KMS-11 (cell line): ENCODE measurements at regions not wholly inside any gene's neighbourhood (a gene's known extent, or its start where the extent isn't known, plus 50 kb on each side); places are given as distances from the start of the nearest gene placed in this dataset.

Experiments
- H2AFZ ChIP-seq: fragments of 200-600 bp; sonication (generic); 2 replicates; pipeline ENCODE4 v1.6.1; 2016; ENCODE audit warnings: antibody characterized with exemption, mixed run types, low read depth
- H3K27ac ChIP-seq: fragments of 200-600 bp; sonication (generic); 2 replicates; pipeline ENCODE4 v1.6.1; 2016; ENCODE audit warnings: mild to moderate bottlenecking, mixed run types
- H3K27me3 ChIP-seq: fragments of 200-600 bp; sonication (generic); 2 replicates; pipeline ENCODE4 v1.6.1; 2017; ENCODE audit warnings: mild to moderate bottlenecking, low read depth, mixed run types, moderate library complexity; ENCODE audit not compliant: insufficient read depth
- H3K36me3 ChIP-seq: fragments of 200-600 bp; sonication (generic); 2 replicates; pipeline ENCODE4 v1.6.1; 2017; ENCODE audit warnings: mild to moderate bottlenecking, mixed run types; ENCODE audit not compliant: insufficient read depth
- H3K4me1 ChIP-seq: fragments of 200-600 bp; sonication (generic); 2 replicates; pipeline ENCODE4 v1.6.1; 2016; ENCODE audit warnings: mild to moderate bottlenecking, low read depth, mixed run types; ENCODE audit not compliant: poor library complexity, severe bottlenecking
- H3K4me2 ChIP-seq: fragments of 200-600 bp; sonication (generic); 2 replicates; pipeline ENCODE4 v1.7.0; 2016; ENCODE audit warnings: mild to moderate bottlenecking, mixed run types
- H3K4me3 ChIP-seq: fragments of 200-600 bp; sonication (generic); IDR thresholded peaks from 2 replicates; pipeline ENCODE4 v1.6.1; 2017; ENCODE audit warnings: low read depth, low read length, mixed read lengths; ENCODE audit not compliant: insufficient read depth
- H3K79me2 ChIP-seq: fragments of 200-600 bp; sonication (generic); 2 replicates; pipeline ENCODE4 v1.6.1; 2016; ENCODE audit warnings: low read depth, mixed run types; ENCODE audit not compliant: insufficient read depth
- H3K9ac ChIP-seq: fragments of 200-600 bp; sonication (generic); 2 replicates; pipeline ENCODE4 v1.6.1; 2016; ENCODE audit warnings: mild to moderate bottlenecking, mixed run types
- H4K20me1 ChIP-seq: fragments of 200-600 bp; sonication (generic); 2 replicates; pipeline ENCODE4 v1.6.1; 2016; ENCODE audit warnings: mild to moderate bottlenecking, mixed run types; ENCODE audit not compliant: insufficient read depth
- TF ChIP-seq, protein P1 (sequence below): fragments of 200-600 bp; sonication (generic); conservative IDR thresholded peaks from 2 replicates; pipeline ENCODE4 v1.6.1; 2017; ENCODE audit warnings: low read depth, mild to moderate bottlenecking, antibody characterized with exemption, low read length, moderate library complexity, mixed read lengths

GRCh38 chr11:97143463-97143862, 753.6 kb downstream of the JRKL start:
- H4K20me1 ChIP-seq: no peaks in the 10 kb centered on the region
- H3K27ac ChIP-seq: no peak overlapping the region
- H3K27me3 ChIP-seq: no peaks in the 10 kb centered on the region
- H3K4me2 ChIP-seq: no peak overlapping the region
- H3K4me3 ChIP-seq: no peak overlapping the region
- no peaks in the 10 kb centered on the region for H3K4me1 ChIP-seq
- no peaks in the 10 kb centered on the region for H3K79me2 ChIP-seq
- no peak overlapping the region for H3K9ac ChIP-seq
- H3K36me3 ChIP-seq: no peaks in the 10 kb centered on the region
- TF ChIP-seq, protein P1, sequence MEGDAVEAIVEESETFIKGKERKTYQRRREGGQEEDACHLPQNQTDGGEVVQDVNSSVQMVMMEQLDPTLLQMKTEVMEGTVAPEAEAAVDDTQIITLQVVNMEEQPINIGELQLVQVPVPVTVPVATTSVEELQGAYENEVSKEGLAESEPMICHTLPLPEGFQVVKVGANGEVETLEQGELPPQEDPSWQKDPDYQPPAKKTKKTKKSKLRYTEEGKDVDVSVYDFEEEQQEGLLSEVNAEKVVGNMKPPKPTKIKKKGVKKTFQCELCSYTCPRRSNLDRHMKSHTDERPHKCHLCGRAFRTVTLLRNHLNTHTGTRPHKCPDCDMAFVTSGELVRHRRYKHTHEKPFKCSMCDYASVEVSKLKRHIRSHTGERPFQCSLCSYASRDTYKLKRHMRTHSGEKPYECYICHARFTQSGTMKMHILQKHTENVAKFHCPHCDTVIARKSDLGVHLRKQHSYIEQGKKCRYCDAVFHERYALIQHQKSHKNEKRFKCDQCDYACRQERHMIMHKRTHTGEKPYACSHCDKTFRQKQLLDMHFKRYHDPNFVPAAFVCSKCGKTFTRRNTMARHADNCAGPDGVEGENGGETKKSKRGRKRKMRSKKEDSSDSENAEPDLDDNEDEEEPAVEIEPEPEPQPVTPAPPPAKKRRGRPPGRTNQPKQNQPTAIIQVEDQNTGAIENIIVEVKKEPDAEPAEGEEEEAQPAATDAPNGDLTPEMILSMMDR: no peak
- no peak overlapping the region for H2AFZ ChIP-seq

DNA sequence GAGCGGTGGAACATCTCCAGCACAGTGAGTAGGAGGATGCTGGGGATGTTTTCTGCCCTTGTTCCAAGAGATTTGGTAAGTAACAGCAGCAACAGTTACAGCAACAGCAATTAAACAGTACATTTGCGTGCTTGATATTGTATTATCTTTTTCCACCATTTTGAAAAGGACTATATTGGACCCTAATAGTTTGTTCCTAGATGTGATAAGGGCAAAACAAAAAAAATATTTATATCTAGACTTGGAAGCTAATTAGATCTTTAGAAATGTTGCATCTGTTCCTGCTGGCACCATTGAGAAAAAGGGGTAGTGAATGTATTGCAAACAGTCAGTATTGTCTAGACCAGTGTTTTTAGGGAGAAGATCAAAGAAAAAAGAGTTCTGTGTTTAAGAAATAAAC, 759.9 kb downstream of the JRKL start:
- H3K79me2 ChIP-seq: no peaks in the 10 kb centered on the region
- no peaks in the 10 kb centered on the region for H3K36me3 ChIP-seq
- TF ChIP-seq, protein P1: no peak
- no peak overlapping the region for H3K27ac ChIP-seq
- H4K20me1 ChIP-seq: no peaks in the 10 kb centered on the region
- no peak overlapping the region for H2AFZ ChIP-seq
- no peak overlapping the region for H3K9ac ChIP-seq
- H3K4me1 ChIP-seq: no peaks in the 10 kb centered on the region
- H3K4me2 ChIP-seq: no peak overlapping the region
- no peaks in the 10 kb centered on the region for H3K27me3 ChIP-seq
- H3K4me3 ChIP-seq: no peak overlapping the region

DNA sequence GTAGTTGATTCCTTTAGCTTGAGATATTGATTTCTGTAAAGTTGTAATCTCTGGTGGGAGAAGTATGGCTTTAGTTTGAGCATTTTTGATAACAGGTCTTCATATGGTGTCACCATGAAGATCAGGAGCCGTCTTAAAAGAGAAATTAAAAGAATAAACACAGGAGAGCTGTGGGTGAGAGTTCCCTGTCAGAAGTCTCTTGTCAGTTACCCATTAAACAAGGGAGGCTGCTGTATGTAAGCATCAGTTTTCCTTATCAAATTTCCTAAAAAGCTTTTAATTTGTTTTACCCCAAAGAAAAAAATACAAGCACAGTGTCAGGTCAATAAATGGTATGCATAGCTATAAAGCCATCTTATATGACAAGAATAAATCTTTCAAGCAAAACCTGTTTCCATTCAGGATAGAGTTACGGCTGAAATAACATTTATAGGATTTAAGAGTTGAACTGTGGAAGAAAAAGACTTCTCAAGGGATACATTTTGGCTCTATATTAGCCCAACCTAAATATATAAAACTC, 767.5 kb downstream of the JRKL start:
- H4K20me1 ChIP-seq: no peaks in the 10 kb centered on the region
- H3K4me3 ChIP-seq: no peak overlapping the region
- no peak overlapping the region for H2AFZ ChIP-seq
- no peak overlapping the region for H3K4me2 ChIP-seq
- H3K9ac ChIP-seq: no peak overlapping the region
- TF ChIP-seq, protein P1: no peak
- H3K27ac ChIP-seq: no peak overlapping the region
- no peaks in the 10 kb centered on the region for H3K27me3 ChIP-seq
- H3K36me3 ChIP-seq: no peaks in the 10 kb centered on the region
- no peaks in the 10 kb centered on the region for H3K4me1 ChIP-seq
- H3K79me2 ChIP-seq: no peaks in the 10 kb centered on the region

DNA sequence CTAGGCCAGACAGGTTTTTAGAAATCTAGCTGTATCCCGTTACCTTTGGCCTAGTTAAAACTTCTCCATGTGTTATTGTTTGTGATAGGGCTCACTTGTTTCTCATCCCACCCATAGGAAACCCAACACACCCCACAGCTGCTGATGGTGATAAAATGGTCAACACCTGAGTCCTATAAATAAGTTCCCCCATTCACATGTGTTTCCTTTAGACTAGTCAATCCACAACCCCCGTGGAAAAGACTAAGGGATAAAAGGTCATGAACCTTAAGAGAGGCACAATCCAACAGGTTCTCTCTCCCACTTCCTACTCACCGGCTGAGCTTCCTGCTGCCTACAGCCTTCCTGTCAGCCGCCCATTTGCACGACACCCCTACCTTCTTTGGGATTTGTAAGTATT, 768.4 kb downstream of the JRKL start:
- Histone ChIP-seq H3K4me3 (no peak overlapping the region), H3K4me2 (no peak overlapping the region), H2AFZ (no peak overlapping the region), H4K20me1 (no peaks in the 10 kb centered on the region), H3K4me1 (no peaks in the 10 kb centered on the region), H3K36me3 (no peaks in the 10 kb centered on the region), H3K27ac (no peak overlapping the region), H3K9ac (no peak overlapping the region), H3K79me2 (no peaks in the 10 kb centered on the region), H3K27me3 (no peaks in the 10 kb centered on the region)
- TF ChIP-seq, protein P1: no peak
